BE2C (cell line): ENCODE measurements at regions not wholly inside any gene's neighbourhood (a gene's known extent, or its start where the extent isn't known, plus 50 kb on each side); places are given as distances from the start of the nearest gene placed in this dataset.

Experiments used
- DNase-seq: peaks from one replicate; pipeline ENCODE4 v3.0.0-alpha.2; 2020
- H3K27me3 ChIP-seq: fragments of 250-450 bp; sonication (Bioruptor Pico); 2 replicates; pipeline ENCODE4 v1.5.1; 2020; ENCODE audit warnings: mild to moderate bottlenecking
- H3K36me3 ChIP-seq: fragments of 250-450 bp; sonication (Bioruptor Pico); 2 replicates; pipeline ENCODE4 v1.5.1; 2020; ENCODE audit warnings: mild to moderate bottlenecking
- H3K4me1 ChIP-seq: fragments of 250-450 bp; sonication (Bioruptor Pico); 2 replicates; pipeline ENCODE4 v1.5.1; 2020
- H3K4me3 ChIP-seq: 2 replicates; pipeline ENCODE4 v1.5.1; 2011; ENCODE audit warnings: low read depth, low read length
- H3K9me3 ChIP-seq: fragments of 250-450 bp; sonication (Bioruptor Pico); 2 replicates; pipeline ENCODE4 v1.5.1; 2020
- TF ChIP-seq, protein P1 (sequence below): IDR thresholded peaks from 2 replicates; pipeline ENCODE4 v1.5.1; 2012; ENCODE audit warnings: mild to moderate bottlenecking, low read depth, low read length

DNA sequence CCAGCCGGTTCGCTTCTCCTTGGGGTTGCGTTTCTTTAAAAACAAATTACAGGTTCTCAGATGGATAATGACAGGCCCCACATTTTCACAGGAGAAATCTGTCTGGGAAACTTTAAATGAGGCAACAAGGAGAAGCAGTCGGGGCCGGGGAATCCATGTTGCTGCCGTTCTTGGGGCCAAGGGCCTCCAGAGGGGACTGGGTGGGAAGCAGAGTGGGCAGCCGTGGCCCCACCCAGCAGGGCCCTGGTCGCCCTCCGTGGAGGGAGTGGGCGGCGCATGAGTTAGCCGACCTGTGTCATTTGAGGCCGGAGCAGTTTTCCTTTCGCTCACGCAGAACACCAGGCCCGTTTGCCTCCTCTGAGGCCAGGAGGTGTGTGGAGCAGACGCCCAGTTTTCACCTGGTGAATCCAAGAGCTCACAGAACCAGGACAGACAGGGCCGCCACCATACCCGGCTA, 207.7 kb upstream of the CIBAR2 start:
- Histone ChIP-seq H3K36me3 (no peaks in the 10 kb centered on the region), H3K4me3 (no peak overlapping the region), H3K9me3 (no peaks in the 10 kb centered on the region), H3K27me3 (no peaks in the 10 kb centered on the region), H3K4me1 (peaks cover 17% of the 10 kb centered on the region)
- DNase-seq, result no peak
- TF ChIP-seq, protein P1, sequence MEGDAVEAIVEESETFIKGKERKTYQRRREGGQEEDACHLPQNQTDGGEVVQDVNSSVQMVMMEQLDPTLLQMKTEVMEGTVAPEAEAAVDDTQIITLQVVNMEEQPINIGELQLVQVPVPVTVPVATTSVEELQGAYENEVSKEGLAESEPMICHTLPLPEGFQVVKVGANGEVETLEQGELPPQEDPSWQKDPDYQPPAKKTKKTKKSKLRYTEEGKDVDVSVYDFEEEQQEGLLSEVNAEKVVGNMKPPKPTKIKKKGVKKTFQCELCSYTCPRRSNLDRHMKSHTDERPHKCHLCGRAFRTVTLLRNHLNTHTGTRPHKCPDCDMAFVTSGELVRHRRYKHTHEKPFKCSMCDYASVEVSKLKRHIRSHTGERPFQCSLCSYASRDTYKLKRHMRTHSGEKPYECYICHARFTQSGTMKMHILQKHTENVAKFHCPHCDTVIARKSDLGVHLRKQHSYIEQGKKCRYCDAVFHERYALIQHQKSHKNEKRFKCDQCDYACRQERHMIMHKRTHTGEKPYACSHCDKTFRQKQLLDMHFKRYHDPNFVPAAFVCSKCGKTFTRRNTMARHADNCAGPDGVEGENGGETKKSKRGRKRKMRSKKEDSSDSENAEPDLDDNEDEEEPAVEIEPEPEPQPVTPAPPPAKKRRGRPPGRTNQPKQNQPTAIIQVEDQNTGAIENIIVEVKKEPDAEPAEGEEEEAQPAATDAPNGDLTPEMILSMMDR, result no peak

DNA sequence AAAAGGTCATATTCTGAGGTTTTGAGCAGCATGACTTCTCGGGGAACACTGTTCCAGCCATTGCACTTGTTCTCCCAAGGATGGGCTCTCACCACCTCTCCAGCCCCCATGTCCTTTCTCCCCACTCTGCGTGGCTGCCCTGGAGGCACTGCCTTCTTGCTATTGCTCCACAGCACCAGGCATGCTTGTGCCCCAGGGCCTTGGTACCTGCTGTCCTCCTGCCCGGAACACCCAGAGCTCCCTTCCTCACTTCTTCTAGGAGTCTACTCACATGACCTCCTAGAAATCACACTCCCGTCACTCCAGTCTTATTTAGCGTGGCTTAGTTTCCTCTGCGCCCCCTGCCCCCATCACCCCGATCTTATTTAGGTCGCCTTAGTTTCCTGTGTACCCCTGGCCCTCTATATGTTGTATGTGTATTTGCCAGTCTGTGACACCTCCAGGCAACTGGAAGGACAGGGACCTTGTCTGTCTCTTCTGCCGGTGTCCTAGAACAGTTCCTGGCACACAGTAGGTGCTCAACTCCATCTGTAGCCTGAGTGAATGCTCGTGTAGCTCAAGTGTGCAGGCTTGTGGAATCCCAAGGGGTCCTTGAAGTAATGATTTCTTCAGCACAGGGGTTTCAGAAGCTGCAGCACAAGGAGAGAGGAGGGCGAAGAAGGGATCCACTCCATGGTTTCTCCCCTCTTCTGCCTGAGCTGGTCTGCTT, 208.6 kb upstream of the CIBAR2 start:
- no peak for DNase-seq
- TF ChIP-seq, protein P1, result no peak
- Histone ChIP-seq H3K4me3 (no peak overlapping the region), H3K27me3 (no peaks in the 10 kb centered on the region), H3K9me3 (no peaks in the 10 kb centered on the region), H3K4me1 (peaks cover 17% of the 10 kb centered on the region), H3K36me3 (no peaks in the 10 kb centered on the region)

DNA sequence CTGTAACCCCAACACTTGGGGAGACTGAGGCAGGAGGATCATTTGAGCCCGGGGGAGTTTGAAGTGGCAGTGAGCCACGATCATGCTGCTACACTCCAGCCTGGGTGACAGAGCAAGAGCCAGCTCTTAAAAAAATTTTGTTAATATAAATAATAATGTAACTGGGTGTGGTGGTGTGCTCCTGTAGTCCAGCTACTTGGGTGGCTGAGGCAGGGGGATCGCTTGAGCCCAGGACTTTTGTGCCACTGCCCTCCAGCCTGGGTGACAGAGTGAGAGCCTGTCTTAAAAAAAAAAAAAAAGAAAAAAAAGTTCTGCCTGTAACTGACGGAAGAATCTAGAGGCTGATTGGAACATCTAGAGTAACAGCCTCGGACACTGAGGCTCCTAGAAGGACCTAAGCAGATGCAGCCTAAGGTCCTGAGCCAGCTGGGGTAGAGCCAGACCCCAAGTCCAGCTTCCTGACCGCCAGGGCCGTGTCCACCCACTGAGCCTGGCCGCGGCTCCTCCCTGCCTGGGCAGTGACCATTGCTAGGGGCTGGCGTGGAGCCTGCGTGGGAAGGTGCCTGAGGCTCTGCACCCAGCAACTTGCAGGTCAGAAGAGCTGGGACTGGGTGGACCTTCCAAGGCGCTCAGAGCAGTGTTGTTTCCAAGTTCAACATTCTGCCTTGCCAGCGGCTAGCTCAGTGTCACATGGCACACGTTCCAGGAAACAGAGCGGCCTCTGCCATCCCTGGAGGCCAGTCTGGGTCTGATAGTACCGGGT, 209.4 kb upstream of the CIBAR2 start:
- Histone ChIP-seq H3K9me3 (no peaks in the 10 kb centered on the region), H3K4me1 (peaks cover 11% of the 10 kb centered on the region), H3K4me3 (no peak overlapping the region), H3K36me3 (no peaks in the 10 kb centered on the region), H3K27me3 (no peaks in the 10 kb centered on the region)
- DNase-seq, result peak; percentile 48
- TF ChIP-seq, protein P1, result no peak

DNA sequence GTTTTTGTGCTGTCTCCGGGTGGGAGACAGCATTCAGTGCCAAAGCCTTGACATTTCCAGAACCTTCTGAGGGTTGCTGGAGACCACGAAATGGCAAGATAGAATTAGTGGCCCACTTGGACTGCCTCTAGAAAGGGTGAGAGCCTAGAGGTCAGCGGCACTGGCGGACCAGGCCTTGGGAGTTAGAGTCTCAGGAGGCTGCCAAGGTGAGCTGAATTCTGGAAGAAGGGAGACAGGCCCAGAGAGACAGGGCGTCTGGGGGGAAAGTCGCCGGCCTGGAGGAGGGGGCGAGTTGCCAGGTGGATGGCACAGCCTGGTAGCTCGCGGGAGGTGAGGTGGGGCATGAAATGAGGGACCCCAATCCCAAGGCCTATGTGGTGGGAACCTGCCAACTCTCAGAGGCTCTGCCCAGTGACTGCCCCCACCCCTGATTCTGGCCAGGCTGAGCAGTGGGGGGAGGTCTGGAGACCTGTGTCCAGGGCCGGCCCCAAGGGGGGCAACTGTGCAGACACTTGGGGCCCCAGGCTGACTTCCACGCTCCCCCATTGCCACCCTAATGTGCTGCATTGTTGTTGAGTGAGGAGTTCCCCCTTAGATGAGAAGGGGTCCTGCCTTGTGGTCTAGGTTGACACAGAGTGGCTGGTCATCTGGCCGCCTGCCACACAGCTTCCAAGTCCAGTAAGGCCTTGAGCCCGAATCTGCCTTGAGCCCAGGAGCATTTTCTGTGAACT, 211.1 kb upstream of the CIBAR2 start:
- no peaks in the 10 kb centered on the region for H3K9me3 ChIP-seq
- H3K36me3 ChIP-seq, result no peaks in the 10 kb centered on the region
- H3K27me3 ChIP-seq, result no peaks in the 10 kb centered on the region
- TF ChIP-seq, protein P1, result no peak
- H3K4me3 ChIP-seq, result no peak overlapping the region
- H3K4me1 ChIP-seq, result peaks cover 8% of the 10 kb centered on the region; the same call in 1 of the 2 replicates
- DNase-seq, result no peak

DNA sequence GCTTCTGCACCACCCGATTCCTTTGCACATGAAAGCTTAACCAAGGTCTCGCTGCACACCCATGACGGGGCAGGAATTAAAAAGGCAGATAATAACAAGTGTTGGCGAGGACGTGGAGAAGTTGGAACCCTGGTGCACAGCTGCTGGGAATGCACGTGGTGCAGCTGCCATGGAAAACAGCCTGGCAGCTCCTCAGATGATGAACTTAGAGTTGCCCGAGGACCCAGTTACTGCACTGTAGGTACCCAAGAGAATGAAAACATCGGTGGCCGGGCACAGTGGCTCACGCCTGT, 211.6 kb upstream of the CIBAR2 start:
- no peaks in the 10 kb centered on the region for H3K9me3 ChIP-seq
- H3K27me3 ChIP-seq, result no peaks in the 10 kb centered on the region
- H3K4me1 ChIP-seq, result peaks cover 8% of the 10 kb centered on the region; the same call in 1 of the 2 replicates
- no peak for DNase-seq
- no peaks in the 10 kb centered on the region for H3K36me3 ChIP-seq
- TF ChIP-seq, protein P1, result no peak
- no peak overlapping the region for H3K4me3 ChIP-seq

DNA sequence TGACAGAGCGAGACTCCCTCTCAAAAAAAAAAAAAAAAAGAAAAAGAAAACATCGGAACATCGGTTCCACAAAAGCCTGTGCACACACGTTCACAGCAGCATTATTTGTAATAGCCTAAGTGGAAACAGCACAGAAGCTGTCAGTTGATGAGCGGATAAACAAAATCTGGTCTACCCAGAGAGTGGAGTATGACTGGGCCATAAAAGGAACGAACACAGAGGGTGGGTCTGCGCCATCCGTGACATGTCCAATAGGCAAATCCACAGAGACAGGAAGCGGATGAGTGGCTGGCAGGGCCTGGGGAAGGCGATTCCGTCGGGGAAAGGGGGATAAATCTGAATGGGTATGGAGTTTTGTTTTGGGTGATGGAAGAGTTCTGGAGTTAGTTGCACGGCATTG, 212.2 kb upstream of the CIBAR2 start:
- Histone ChIP-seq H3K4me1 (peaks cover 13% of the 10 kb centered on the region; the same call in 1 of the 2 replicates), H3K27me3 (no peaks in the 10 kb centered on the region), H3K36me3 (no peaks in the 10 kb centered on the region), H3K9me3 (no peaks in the 10 kb centered on the region), H3K4me3 (no peak overlapping the region)
- TF ChIP-seq, protein P1, result no peak
- DNase-seq, result no peak
